ENCODE measurements at regions not wholly inside any gene's neighbourhood (a gene's known extent, or its start where the extent isn't known, plus 50 kb on each side); places are given as distances from the start of the nearest gene placed in this dataset.

- TF ChIP-seq POLR2AphosphoS5 (IDR thresholded peaks at IDR 0.05; ENCODE audit: low read depth, low read length) (no peak), POLR2A (IDR thresholded peaks at IDR 0.05; ENCODE audit: low read depth, low read length) (no peak)
Measured at GRCh38 chr2:180405520-180405919, 398.4 kb upstream of the CWC22 start.
